ENCODE measurements at regions not wholly inside any gene's neighbourhood (a gene's known extent, or its start where the extent isn't known, plus 50 kb on each side); places are given as distances from the start of the nearest gene placed in this dataset.
"Not testable (repeated sequence)": the region's sequence is repeated elsewhere in the genome, so short reads cannot be mapped to it uniquely, and the experiment has no call there.

GRCh38 chr4:31788676-31789075 is 1068.5 kb downstream of the PCDH7 start:
- TF ChIP-seq, protein P1, sequence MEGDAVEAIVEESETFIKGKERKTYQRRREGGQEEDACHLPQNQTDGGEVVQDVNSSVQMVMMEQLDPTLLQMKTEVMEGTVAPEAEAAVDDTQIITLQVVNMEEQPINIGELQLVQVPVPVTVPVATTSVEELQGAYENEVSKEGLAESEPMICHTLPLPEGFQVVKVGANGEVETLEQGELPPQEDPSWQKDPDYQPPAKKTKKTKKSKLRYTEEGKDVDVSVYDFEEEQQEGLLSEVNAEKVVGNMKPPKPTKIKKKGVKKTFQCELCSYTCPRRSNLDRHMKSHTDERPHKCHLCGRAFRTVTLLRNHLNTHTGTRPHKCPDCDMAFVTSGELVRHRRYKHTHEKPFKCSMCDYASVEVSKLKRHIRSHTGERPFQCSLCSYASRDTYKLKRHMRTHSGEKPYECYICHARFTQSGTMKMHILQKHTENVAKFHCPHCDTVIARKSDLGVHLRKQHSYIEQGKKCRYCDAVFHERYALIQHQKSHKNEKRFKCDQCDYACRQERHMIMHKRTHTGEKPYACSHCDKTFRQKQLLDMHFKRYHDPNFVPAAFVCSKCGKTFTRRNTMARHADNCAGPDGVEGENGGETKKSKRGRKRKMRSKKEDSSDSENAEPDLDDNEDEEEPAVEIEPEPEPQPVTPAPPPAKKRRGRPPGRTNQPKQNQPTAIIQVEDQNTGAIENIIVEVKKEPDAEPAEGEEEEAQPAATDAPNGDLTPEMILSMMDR (IDR thresholded peaks at IDR 0.05): no peak
- TF ChIP-seq POLR2AphosphoS5 (IDR thresholded peaks at IDR 0.05) (no peak), POLR2A (IDR thresholded peaks at IDR 0.05) (no peak)
- H3K27me3 ChIP-seq (replicated peaks; ENCODE audit: insufficient read depth): no peaks in the 10 kb centered on the region
- H3K27ac ChIP-seq: no peak overlapping the region
- no peak for DNase-seq (ENCODE audit: low spot score)
- H3K4me3 ChIP-seq: no peak overlapping the region
- H3K9me3 ChIP-seq: no peaks in the 10 kb centered on the region
- H3K36me3 ChIP-seq: no peaks in the 10 kb centered on the region
- 63% methylated on average over 2 of the region's 2 CpGs for WGBS
- intact Hi-C loops (cut with DNase I): no loop called here
- H3K4me1 ChIP-seq (replicated peaks): no peaks in the 10 kb centered on the region

GRCh38 chr4:31791666-31792065 is 1071.5 kb downstream of the PCDH7 start:
- no peaks in the 10 kb centered on the region for H3K27me3 ChIP-seq (replicated peaks; ENCODE audit: insufficient read depth)
- no peak overlapping the region for H3K27ac ChIP-seq
- H3K9me3 ChIP-seq: no peaks in the 10 kb centered on the region
- H3K4me1 ChIP-seq (replicated peaks): no peaks in the 10 kb centered on the region
- no peaks in the 10 kb centered on the region for H3K36me3 ChIP-seq
- no peak for DNase-seq (ENCODE audit: low spot score)
- intact Hi-C loops (cut with DNase I): no loop called here
- H3K4me3 ChIP-seq: no peak overlapping the region
- TF ChIP-seq, protein P1 (IDR thresholded peaks at IDR 0.05): no peak
- TF ChIP-seq POLR2A (IDR thresholded peaks at IDR 0.05): no peak
- TF ChIP-seq POLR2AphosphoS5 (IDR thresholded peaks at IDR 0.05): no peak
- WGBS: 100% methylated on average over 1 of the region's 1 CpG

DNA sequence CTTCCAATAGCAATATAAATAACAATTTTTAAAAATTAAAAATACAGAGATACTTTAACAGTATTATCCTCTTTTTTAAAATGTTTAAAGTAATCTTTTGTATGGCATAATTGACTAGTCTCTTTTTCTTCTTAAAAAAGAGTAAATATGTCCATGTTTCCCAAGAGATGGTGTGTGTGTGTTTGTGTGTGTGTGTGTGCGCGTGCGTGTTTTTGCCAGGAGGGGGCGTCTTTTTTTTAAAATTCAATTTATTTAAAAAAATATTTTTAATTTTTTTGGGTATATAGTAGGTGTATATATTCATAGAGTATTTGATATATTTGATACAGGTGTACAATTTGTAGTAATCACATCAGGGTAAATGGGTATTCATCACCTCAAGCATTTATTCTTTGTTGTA is 1073.7 kb downstream of the PCDH7 start:
- Histone ChIP-seq H3K36me3 (no peaks in the 10 kb centered on the region), H3K27me3 (replicated peaks; ENCODE audit: insufficient read depth) (no peaks in the 10 kb centered on the region), H3K4me3 (no peak overlapping the region), H3K9me3 (no peaks in the 10 kb centered on the region), H3K4me1 (replicated peaks) (no peaks in the 10 kb centered on the region), H3K27ac (no peak overlapping the region)
- WGBS: 72% methylated on average over 4 of the region's 4 CpGs
- no peak for DNase-seq (ENCODE audit: low spot score)
- TF ChIP-seq POLR2AphosphoS5 (IDR thresholded peaks at IDR 0.05) (no peak), POLR2A (IDR thresholded peaks at IDR 0.05) (no peak)
- TF ChIP-seq, protein P1 (IDR thresholded peaks at IDR 0.05): no peak
- intact Hi-C loops (cut with DNase I): no loop called here

- WGBS: 100% methylated on average over 1 of the region's 1 CpG
These were observed 1076.9 kb downstream of the PCDH7 start for GRCh38 chr4:31797052-31797451.

GRCh38 chr4:31803526-31804195 is 1083.5 kb downstream of the PCDH7 start:
- Histone ChIP-seq H3K27ac (no peak overlapping the region), H3K27me3 (replicated peaks; ENCODE audit: insufficient read depth) (no peaks in the 10 kb centered on the region), H3K9me3 (no peaks in the 10 kb centered on the region), H3K36me3 (no peaks in the 10 kb centered on the region), H3K4me1 (replicated peaks) (no peaks in the 10 kb centered on the region), H3K4me3 (no peak overlapping the region)
- DNase-seq (ENCODE audit: low spot score): no peak
- WGBS: 43% methylated on average over 3 of the region's 3 CpGs
- intact Hi-C loops (cut with DNase I): no loop called here
- TF ChIP-seq POLR2A (IDR thresholded peaks at IDR 0.05) (no peak), POLR2AphosphoS5 (IDR thresholded peaks at IDR 0.05) (no peak)
- TF ChIP-seq, protein P1 (IDR thresholded peaks at IDR 0.05): no peak

More at GRCh38 chr4:31797052-31797451, 1076.9 kb downstream of the PCDH7 start:
- DNase-seq (ENCODE audit: low spot score); H3K4me1 ChIP-seq (replicated peaks); H3K9me3 ChIP-seq; H3K4me3 ChIP-seq; H3K36me3 ChIP-seq; H3K27ac ChIP-seq; intact Hi-C loops (cut with DNase I); H3K27me3 ChIP-seq (replicated peaks; ENCODE audit: insufficient read depth): not testable (repeated sequence)
